B cell (primary cell): ENCODE measurements at regions not wholly inside any gene's neighbourhood (a gene's known extent, or its start where the extent isn't known, plus 50 kb on each side); places are given as distances from the start of the nearest gene placed in this dataset.

Experiments
- ATAC-seq: fragments of 200-7000 bp; cut with Tn5 transposase; one replicate; pipeline ENCODE4 v1.10.0; 2021; ENCODE audit warnings: low read depth, mild to moderate bottlenecking, moderate number of reproducible peaks, moderate library complexity
- CTCF ChIA-PET: fragments of 350-600 bp; sonication (Branson Sonifier 250); formaldehyde crosslinking; loops from one replicate; lab custom pipeline; 2021; ENCODE audit warnings: antibody characterized with exemption, inconsistent platforms; lab: Charles Lee
- POLR2A ChIA-PET: fragments of 350-600 bp; sonication (Branson Sonifier 250); formaldehyde crosslinking; loops from one replicate; lab custom pipeline; 2021; ENCODE audit warnings: antibody characterized with exemption; lab: Charles Lee
- DNase-seq: peaks from one replicate; pipeline ENCODE4 v3.0.0; 2013
- H2AFZ ChIP-seq: 2 replicates; pipeline ENCODE4 v1.6.1; 2012; ENCODE audit warnings: mild to moderate bottlenecking, low read depth, low read length; ENCODE audit not compliant: insufficient read depth, poor library complexity, severe bottlenecking
- H3K27ac ChIP-seq, 2 donors: 1 replicate in 1 of 2; 2 replicates in 1 of 2; pipeline ENCODE4 v1.5.1; 2012 to 2013; ENCODE audit warnings: low read length in 2 of 2, mild to moderate bottlenecking in 2 of 2, moderate library complexity in 1 of 2
- H3K27me3 ChIP-seq, 4 experiments: fragments of 200-600 bp in 1 of 4; sonication (generic) in 1 of 4; replicated peaks in 1 of 4; 1 replicate in 2 of 4; 2 replicates in 2 of 4; pipeline versions ENCODE4 v1.6.1 to v1.7.0; 2013 to 2016; ENCODE audit warnings: low read length in 3 of 4, mild to moderate bottlenecking in 2 of 4, mixed read lengths in 1 of 4, moderate library complexity in 1 of 4; ENCODE audit not compliant: insufficient read depth in 4 of 4, control insufficient read depth in 3 of 4; ENCODE audit errors: control extremely low read depth in 1 of 4
- H3K36me3 ChIP-seq, 2 experiments: replicated peaks in 1 of 2; 1 replicate in 1 of 2; 2 replicates in 1 of 2; pipeline versions ENCODE4 v1.6.1 to v1.7.1; 2013; ENCODE audit warnings: low read length in 1 of 2; ENCODE audit not compliant: insufficient read depth in 2 of 2, control insufficient read depth in 1 of 2; ENCODE audit errors: control extremely low read depth in 1 of 2, extremely low read depth in 1 of 2
- H3K4me1 ChIP-seq, 2 donors: fragments of 200-600 bp in 1 of 2; sonication (generic) in 1 of 2; 1 replicate in 1 of 2; 2 replicates in 1 of 2; pipeline versions ENCODE4 v1.5.1 to v1.6.1; 2013 to 2017; ENCODE audit warnings: low read length in 2 of 2; ENCODE audit not compliant: control insufficient read depth in 2 of 2, insufficient read depth in 2 of 2
- H3K4me2 ChIP-seq: replicated peaks from 2 replicates; pipeline ENCODE3; 2012; ENCODE audit warnings: mild to moderate bottlenecking, low read depth, low read length; ENCODE audit not compliant: poor library complexity, severe bottlenecking
- H3K4me3 ChIP-seq, 5 experiments: fragments of 200-600 bp in 1 of 5; sonication (generic) in 1 of 5; 1 replicate in 3 of 5; 2 replicates in 2 of 5; pipeline versions ENCODE4 v1.5.1 to v1.7.0; 2011 to 2016; ENCODE audit warnings: low read length in 4 of 5, mild to moderate bottlenecking in 4 of 5, low read depth in 2 of 5, control low read depth in 1 of 5, moderate library complexity in 1 of 5; ENCODE audit not compliant: insufficient read depth in 1 of 5; ENCODE audit errors: control extremely low read depth in 1 of 5, extremely low read depth in 1 of 5
- H3K79me2 ChIP-seq: fragments of 200-600 bp; sonication (generic); one replicate; pipeline ENCODE4 v1.6.0; 2016; ENCODE audit warnings: low read length; ENCODE audit not compliant: control insufficient read depth, insufficient read depth
- H3K9ac ChIP-seq: fragments of 200-600 bp; sonication (generic); 2 replicates; pipeline ENCODE4 v1.6.1; 2017; ENCODE audit warnings: mild to moderate bottlenecking, low read length, moderate library complexity
- H3K9me3 ChIP-seq, 3 donors: one replicate each; pipeline versions ENCODE4 v1.6.1 to v1.7.1; 2013; ENCODE audit warnings: low read length in 2 of 3; ENCODE audit not compliant: control insufficient read depth in 2 of 3, insufficient read depth in 1 of 3; ENCODE audit errors: control extremely low read depth in 1 of 3
- H4K20me1 ChIP-seq: 2 replicates; pipeline ENCODE4 v1.6.0; 2012; ENCODE audit warnings: mild to moderate bottlenecking, low read length; ENCODE audit not compliant: insufficient read depth, control insufficient read depth, poor library complexity, severe bottlenecking
- H3K27ac Mint-ChIP-seq: one replicate; pipeline ENCODE4 v1.8.0; 2021; ENCODE audit warnings: mixed read lengths
- H3K27me3 Mint-ChIP-seq: one replicate; pipeline ENCODE4 v1.8.0; 2021; ENCODE audit warnings: mixed read lengths
- H3K4me1 Mint-ChIP-seq: one replicate; pipeline ENCODE4 v1.8.0; 2021; ENCODE audit warnings: mixed read lengths
- H3K4me3 Mint-ChIP-seq: one replicate; pipeline ENCODE4 v1.8.0; 2021; ENCODE audit warnings: mixed read lengths
- H3K9me3 Mint-ChIP-seq: one replicate; pipeline ENCODE4 v1.8.0; 2022; ENCODE audit warnings: mixed read lengths; ENCODE audit not compliant: insufficient read depth
- EZH2 ChIP-seq: IDR thresholded peaks from 2 replicates; pipeline ENCODE4 v1.6.1; 2012; ENCODE audit warnings: borderline replicate concordance, low read depth, mild to moderate bottlenecking, moderate library complexity, low read length; ENCODE audit not compliant: insufficient read depth, poor library complexity, severe bottlenecking
- WGBS: methylation state at CpG from one replicate; pipeline ENCODE4 v1.1.5; 2013; ENCODE audit warnings: missing lambda C conversion rate; ENCODE audit not compliant: insufficient coverage; 5-methylcytosine and 5-hydroxymethylcytosine counted together
- intact Hi-C: fragments of 100-400 bp; cut with micrococcal nuclease; formaldehyde crosslinking; loops from one replicate; pipeline ENCODE4 v1.10.0; 2022
- TF ChIP-seq, protein P1 (sequence below): fragments of 200-600 bp; IDR thresholded peaks from one replicate; pipeline ENCODE4 v1.8.0; 2022; ENCODE audit warnings: antibody characterized with exemption, mild to moderate bottlenecking

- H3K4me1 ChIP-seq, result peaks cover 14% of the 10 kb centered on the region in 2 donors
- H2AFZ ChIP-seq, result peak overlapping the region; percentile 84
- peak overlapping the region; percentile 84 to 92 for H3K27ac ChIP-seq
- peak overlapping the region; percentile 77 for H3K4me2 ChIP-seq
- ChIA-PET CTCF (interaction anchor here (0.6 to 1.1 kb wide), 2 partner anchors 14 to 162 kb away, joined by 3 read pairs; no protein-coding TSS in a partner anchor), POLR2A (interaction anchor here (0.5 kb wide), 1 partner anchor 399 kb away, joined by 8 read pairs; no protein-coding TSS in a partner anchor)
- peaks cover 0 to 4% (median 0%) of the 10 kb centered on the region in 3 donors for H3K9me3 ChIP-seq
- no peaks in the 10 kb centered on the region for H4K20me1 ChIP-seq
- peaks cover 26% of the 10 kb centered on the region for H3K79me2 ChIP-seq
- intact Hi-C loops, result loop anchor here (1.0 to 10.0 kb wide), 5 partner anchors 123 to 1100 kb away; partner anchors contain the start of genes DHX38, PMFBP1, TXNL4B and ZFHX3
- H3K27me3 Mint-ChIP-seq, result no peaks in the 10 kb centered on the region
- under 1% methylated on average over 59 of the region's 60 CpGs for WGBS
- no peak for TF ChIP-seq EZH2
- TF ChIP-seq, protein P1, sequence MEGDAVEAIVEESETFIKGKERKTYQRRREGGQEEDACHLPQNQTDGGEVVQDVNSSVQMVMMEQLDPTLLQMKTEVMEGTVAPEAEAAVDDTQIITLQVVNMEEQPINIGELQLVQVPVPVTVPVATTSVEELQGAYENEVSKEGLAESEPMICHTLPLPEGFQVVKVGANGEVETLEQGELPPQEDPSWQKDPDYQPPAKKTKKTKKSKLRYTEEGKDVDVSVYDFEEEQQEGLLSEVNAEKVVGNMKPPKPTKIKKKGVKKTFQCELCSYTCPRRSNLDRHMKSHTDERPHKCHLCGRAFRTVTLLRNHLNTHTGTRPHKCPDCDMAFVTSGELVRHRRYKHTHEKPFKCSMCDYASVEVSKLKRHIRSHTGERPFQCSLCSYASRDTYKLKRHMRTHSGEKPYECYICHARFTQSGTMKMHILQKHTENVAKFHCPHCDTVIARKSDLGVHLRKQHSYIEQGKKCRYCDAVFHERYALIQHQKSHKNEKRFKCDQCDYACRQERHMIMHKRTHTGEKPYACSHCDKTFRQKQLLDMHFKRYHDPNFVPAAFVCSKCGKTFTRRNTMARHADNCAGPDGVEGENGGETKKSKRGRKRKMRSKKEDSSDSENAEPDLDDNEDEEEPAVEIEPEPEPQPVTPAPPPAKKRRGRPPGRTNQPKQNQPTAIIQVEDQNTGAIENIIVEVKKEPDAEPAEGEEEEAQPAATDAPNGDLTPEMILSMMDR, result no peak
- H3K4me3 Mint-ChIP-seq, result peak overlapping the region; percentile 100
- no peaks in the 10 kb centered on the region for H3K9me3 Mint-ChIP-seq
- peak overlapping the region; percentile 77 for H3K9ac ChIP-seq
- ATAC-seq (peak; percentile 99), DNase-seq (peak; percentile 97)
- H3K27me3 ChIP-seq, result no peaks in the 10 kb centered on the region
- peak overlapping the region; percentile 97 for H3K27ac Mint-ChIP-seq
- no peaks in the 10 kb centered on the region for H3K36me3 ChIP-seq
- H3K4me3 ChIP-seq, result peak overlapping the region; percentile 87 to 99 (median 92)
- peaks cover 15% of the 10 kb centered on the region for H3K4me1 Mint-ChIP-seq
Measured at GRCh38 chr16:72664509-72665408, 383.2 kb downstream of the ZFHX3 start.
